HG02678 (cell line): ENCODE measurements at regions not wholly inside any gene's neighbourhood (a gene's known extent, or its start where the extent isn't known, plus 50 kb on each side); places are given as distances from the start of the nearest gene placed in this dataset.

Source experiments
- ATAC-seq: cut with Tn5 transposase; IDR thresholded peaks from one replicate; pipeline ENCODE4 v1.9.1; 2021; ENCODE audit warnings: mild to moderate bottlenecking, moderate library complexity; ENCODE audit not compliant: unreplicated experiment

- ATAC-seq, result no peak
Measured at GRCh38 chr6:163663575-163663974, 249.1 kb downstream of the QKI start.

GRCh38 chr6:163662604-163663225 is 248.2 kb downstream of the QKI start:
- no peak for ATAC-seq

GRCh38 chr6:163661272-163661671 is 246.8 kb downstream of the QKI start:
- ATAC-seq, result peak; percentile 93

- ATAC-seq, result no peak
Measured at GRCh38 chr6:163659803-163660202, 245.3 kb downstream of the QKI start.

- peak; percentile 70 for ATAC-seq
Measured at GRCh38 chr6:163655217-163656121, 241.0 kb downstream of the QKI start.

GRCh38 chr6:163651915-163652668 is 237.6 kb downstream of the QKI start:
- ATAC-seq, result no peak

- no peak for ATAC-seq
Measured at GRCh38 chr6:163651426-163651825, 236.9 kb downstream of the QKI start.

GRCh38 chr6:163648868-163649267 is 234.3 kb downstream of the QKI start:
- ATAC-seq, result no peak

GRCh38 chr6:163647624-163648023 is 233.1 kb downstream of the QKI start:
- no peak for ATAC-seq

- no peak for ATAC-seq
Measured at GRCh38 chr6:163646866-163647265, 232.3 kb downstream of the QKI start.

- ATAC-seq, result no peak
Measured at GRCh38 chr6:163646133-163646532, 231.6 kb downstream of the QKI start.

GRCh38 chr6:163645560-163645959 is 231.0 kb downstream of the QKI start:
- ATAC-seq, result no peak

- no peak for ATAC-seq
Measured at GRCh38 chr6:163643866-163644265, 229.3 kb downstream of the QKI start.

GRCh38 chr6:163641706-163642105 is 227.2 kb downstream of the QKI start:
- ATAC-seq, result no peak

- ATAC-seq, result no peak
Measured at GRCh38 chr6:163640641-163641040, 226.1 kb downstream of the QKI start.

GRCh38 chr6:163637524-163637923 is 223.0 kb downstream of the QKI start:
- ATAC-seq, result peak; percentile 85

- ATAC-seq, result no peak
Measured at GRCh38 chr6:163635731-163636364, 221.3 kb downstream of the QKI start.

- no peak for ATAC-seq
Measured at GRCh38 chr6:163635315-163635714, 220.8 kb downstream of the QKI start.

GRCh38 chr6:163634211-163635171 is 220.0 kb downstream of the QKI start:
- no peak for ATAC-seq

GRCh38 chr6:163630991-163631390 is 216.5 kb downstream of the QKI start:
- ATAC-seq, result no peak
